Choroid plexus epithelial cell (primary cell): ENCODE measurements at regions not wholly inside any gene's neighbourhood (a gene's known extent, or its start where the extent isn't known, plus 50 kb on each side); places are given as distances from the start of the nearest gene placed in this dataset.
A peak's percentile ranks its signal among the peaks of the same experiment; 100 is the strongest.

Source experiments
- DNase-seq: peaks from one replicate; pipeline ENCODE4 v3.0.0-alpha.2; 2010; ENCODE audit warnings: low read depth
- H3K4me3 ChIP-seq: 2 replicates; pipeline ENCODE4 v1.5.1; 2011; ENCODE audit warnings: low read depth, mild to moderate bottlenecking, control low read depth, low read length, moderate library complexity
- TF ChIP-seq, protein P1 (sequence below): conservative IDR thresholded peaks from 2 replicates; pipeline ENCODE4 v1.5.1; 2011; ENCODE audit warnings: low read depth, mild to moderate bottlenecking, control low read depth, inconsistent platforms, low read length, moderate library complexity

DNA sequence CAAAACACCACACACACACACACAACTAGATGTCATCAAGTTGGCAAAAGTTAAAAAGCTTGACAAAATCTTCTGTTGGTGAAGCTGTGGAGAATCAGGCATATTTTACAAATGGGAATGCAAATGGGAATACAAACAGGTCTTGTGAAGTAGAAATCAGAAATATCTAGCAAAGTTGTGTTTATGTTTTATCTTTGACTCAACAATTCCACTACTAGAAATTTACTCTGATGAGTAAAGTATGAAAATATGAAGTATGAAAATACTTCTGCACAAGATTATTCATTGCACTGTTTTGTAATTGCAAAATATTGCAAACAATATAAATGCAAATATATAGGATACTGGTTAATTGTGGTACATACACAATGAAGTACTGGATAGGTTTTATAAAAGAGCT, 1166.0 kb upstream of the GJE1 start:
- TF ChIP-seq, protein P1, sequence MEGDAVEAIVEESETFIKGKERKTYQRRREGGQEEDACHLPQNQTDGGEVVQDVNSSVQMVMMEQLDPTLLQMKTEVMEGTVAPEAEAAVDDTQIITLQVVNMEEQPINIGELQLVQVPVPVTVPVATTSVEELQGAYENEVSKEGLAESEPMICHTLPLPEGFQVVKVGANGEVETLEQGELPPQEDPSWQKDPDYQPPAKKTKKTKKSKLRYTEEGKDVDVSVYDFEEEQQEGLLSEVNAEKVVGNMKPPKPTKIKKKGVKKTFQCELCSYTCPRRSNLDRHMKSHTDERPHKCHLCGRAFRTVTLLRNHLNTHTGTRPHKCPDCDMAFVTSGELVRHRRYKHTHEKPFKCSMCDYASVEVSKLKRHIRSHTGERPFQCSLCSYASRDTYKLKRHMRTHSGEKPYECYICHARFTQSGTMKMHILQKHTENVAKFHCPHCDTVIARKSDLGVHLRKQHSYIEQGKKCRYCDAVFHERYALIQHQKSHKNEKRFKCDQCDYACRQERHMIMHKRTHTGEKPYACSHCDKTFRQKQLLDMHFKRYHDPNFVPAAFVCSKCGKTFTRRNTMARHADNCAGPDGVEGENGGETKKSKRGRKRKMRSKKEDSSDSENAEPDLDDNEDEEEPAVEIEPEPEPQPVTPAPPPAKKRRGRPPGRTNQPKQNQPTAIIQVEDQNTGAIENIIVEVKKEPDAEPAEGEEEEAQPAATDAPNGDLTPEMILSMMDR: no peak
- no peak overlapping the region for H3K4me3 ChIP-seq
- DNase-seq: no peak

DNA sequence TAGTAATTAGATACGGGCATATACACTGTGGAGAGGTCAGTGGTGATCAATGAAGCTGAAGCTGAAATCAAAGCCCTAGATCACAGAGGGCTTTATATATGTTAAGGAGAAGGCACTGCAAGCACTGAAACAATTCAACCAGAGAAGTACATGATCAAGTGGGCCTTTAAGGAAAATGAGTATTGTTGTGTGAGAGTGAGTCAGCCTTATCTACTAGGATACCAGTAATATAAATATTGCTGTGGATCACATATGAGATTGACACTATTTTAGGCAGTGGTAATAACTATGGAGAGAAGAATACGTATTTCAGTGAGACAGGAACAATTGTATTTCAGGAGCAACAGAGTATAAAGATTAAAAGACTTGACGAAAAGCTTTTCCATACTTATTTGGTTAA, 1172.2 kb upstream of the GJE1 start:
- H3K4me3 ChIP-seq: no peak overlapping the region
- TF ChIP-seq, protein P1: no peak
- peak; percentile 60 for DNase-seq

DNA sequence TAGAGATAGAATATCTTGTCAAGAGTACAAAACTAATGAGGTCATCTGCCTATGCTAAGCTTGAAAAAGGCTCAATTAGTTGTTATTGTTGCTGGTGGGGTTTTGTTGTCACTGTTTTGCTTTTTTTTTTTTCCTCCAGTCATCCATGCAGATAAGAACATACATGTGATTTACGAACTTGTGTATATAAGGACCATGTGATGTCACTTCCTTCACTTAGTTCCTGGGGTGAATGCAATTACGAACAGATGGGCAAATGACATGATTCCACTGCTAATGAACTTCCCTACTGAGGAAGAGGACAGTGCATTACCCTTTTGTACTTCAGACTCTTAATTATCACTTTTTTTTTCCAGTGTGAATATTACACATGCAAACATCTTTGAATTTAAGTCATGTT, 1175.3 kb upstream of the GJE1 start:
- TF ChIP-seq, protein P1: no peak
- H3K4me3 ChIP-seq: no peak overlapping the region
- no peak for DNase-seq

DNA sequence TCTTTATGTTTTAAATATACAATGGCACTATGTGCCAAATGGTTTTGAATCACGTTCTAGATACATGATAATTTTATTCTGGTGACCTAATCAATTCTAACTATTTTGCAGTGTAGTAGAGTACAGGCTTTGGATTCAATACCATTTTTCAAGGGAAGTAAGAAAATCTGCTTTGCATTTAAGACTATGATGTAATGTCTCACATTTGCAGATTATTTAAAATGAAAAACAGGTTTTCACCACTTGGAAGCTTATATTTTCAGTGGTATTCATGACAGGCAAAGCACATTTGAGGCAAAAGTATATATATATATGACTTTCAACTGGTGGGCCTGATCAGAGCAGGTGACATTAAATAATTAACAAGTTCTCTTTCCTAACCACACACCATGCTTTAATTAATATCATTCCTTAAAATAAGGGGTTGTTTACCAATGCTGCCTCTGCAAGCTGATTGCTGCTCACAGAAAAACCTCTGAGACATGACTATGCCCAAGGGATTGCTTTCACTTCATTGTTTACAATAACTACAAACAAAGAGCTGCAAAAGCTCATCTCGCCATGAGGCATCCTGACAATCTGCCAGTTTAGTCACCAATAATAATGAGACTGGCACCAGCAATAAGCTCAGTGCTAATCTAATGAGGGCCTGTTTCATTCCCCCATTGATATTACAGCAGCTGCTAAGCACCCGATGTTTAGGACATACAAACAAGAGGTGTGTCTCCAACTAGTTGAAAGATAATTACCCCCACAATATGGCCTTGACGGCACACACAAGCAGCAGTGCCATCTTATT, 1176.0 kb upstream of the GJE1 start:
- H3K4me3 ChIP-seq: no peak overlapping the region
- TF ChIP-seq, protein P1: no peak
- DNase-seq: peak; percentile 13

DNA sequence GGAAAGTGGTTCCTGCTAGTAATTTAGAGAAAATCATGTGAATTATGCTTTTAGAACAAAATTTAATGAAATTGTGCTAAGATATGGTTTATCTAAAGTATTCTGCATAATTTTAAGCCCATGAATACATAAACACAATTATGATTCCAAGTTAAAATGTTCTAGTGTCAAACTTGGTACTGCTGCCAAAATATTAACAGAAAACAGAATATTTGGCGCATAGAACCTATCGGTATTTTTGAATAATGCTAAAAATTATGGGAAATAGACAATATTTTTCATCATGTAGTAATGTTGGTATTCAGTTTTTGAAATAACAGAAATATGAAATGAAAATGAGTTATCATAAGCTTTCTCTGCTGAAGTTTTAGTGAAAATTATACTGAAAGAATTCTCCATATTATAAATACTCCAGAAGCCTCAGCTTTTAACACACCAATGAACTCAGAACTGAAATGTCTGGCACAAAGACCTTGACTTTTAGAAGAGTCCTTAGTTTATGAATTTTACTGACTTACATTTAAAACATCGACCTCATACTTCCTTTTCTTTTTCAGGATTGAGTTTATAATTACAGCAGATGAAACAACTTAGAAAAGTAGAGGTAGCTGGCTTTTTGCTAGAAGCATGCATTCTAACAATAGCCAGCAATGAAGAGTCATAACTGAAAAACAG, 1192.3 kb upstream of the GJE1 start:
- H3K4me3 ChIP-seq: no peak overlapping the region
- no peak for DNase-seq
- TF ChIP-seq, protein P1: no peak

DNA sequence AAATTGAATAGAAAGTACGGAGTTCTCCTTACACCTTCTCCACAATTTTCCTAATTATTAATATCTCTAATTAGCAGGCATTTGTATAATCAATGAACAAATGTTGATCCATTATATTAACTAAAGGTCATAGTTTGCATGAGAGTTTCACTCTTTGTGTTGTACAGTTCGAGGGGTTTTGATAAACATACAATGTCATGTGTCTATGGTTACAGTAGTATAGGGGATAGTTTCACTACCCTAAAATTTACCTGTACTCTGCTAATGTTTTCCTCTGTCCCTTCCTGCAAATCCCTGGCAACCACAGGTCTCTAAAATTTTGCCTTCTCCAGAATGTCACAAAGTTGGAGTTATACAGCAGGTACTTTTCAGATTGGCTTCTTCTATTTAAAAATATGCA, 1199.8 kb upstream of the GJE1 start:
- TF ChIP-seq, protein P1: no peak
- H3K4me3 ChIP-seq: no peak overlapping the region
- DNase-seq: no peak
